ENCODE measurements at regions not wholly inside any gene's neighbourhood (a gene's known extent, or its start where the extent isn't known, plus 50 kb on each side); places are given as distances from the start of the nearest gene placed in this dataset.

DNA sequence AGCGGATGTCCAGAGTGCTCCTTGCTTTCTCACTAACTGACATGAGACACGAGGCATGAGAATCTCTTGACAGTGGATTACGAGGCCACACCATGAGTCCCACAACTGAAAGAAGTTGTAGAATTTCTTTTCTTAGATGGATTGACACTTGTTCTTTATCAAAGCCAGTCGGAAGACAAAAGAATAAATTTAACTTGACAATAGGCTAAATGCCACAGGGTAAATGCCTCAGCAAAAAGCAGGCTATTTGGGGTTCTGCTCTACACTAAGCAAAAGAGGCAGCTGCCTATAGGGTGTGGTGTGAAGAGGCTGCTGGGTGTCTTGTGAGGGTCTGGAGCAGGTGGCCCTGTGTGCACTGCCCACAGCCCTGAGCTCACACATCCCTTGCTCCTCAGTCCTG lies 135.1 kb upstream of the SEMA6D start:
- H3K79me2 ChIP-seq (ENCODE audit: insufficient read depth, low read length), result no peaks in the 10 kb centered on the region
- H3K27me3 ChIP-seq (ENCODE audit: control insufficient read depth in 1 of 2, insufficient read depth in 2 of 2, low read length in 2 of 2), result no peaks in the 10 kb centered on the region
- 0% methylated on average over 3 of the region's 4 CpGs for WGBS (ENCODE audit: low lambda C conversion rate)
- peaks cover 66% of the 10 kb centered on the region for H3K9me3 ChIP-seq (ENCODE audit: low read length)
- ATAC-seq (no peak), DNase-seq (ENCODE audit: low spot score) (no peak), FAIRE-seq (no peak)
- in situ Hi-C loops (cut with HindIII; ENCODE audit: extremely low pct_ligation_motif_present, low pct_unique_long_range_greater_than_20kb), result no loop called here
- no peak overlapping the region for H3K27ac ChIP-seq (ENCODE audit: extremely low read length, insufficient read depth, low read length)
- H3K36me3 ChIP-seq (replicated peaks in 1 of 2; ENCODE audit: control insufficient read depth in 1 of 2, insufficient read depth in 2 of 2, low read length in 2 of 2), result no peaks in the 10 kb centered on the region
- no peak overlapping the region for H3K9ac ChIP-seq (ENCODE audit: insufficient read depth, low read depth, low read length)
- ChIA-PET CTCF (ENCODE audit: low intra/inter-chr PET ratio, low total read pairs) (no interaction called here), POLR2A (no interaction called here)
- H3K4me1 ChIP-seq (ENCODE audit: insufficient read depth, low read length), result no peaks in the 10 kb centered on the region
- BruUV-seq (replicated peaks), result no TSS peak
- no peak overlapping the region for H2AFZ ChIP-seq (ENCODE audit: low read length)
- H4K20me1 ChIP-seq (ENCODE audit: insufficient read depth, low read length), result no peaks in the 10 kb centered on the region
- TF ChIP-seq TOE1 (CRISPR knock-in tag; IDR thresholded peaks at IDR 0.05), result no peak
- TF ChIP-seq SAP130 (CRISPR knock-in tag; IDR thresholded peaks at IDR 0.05; ENCODE audit: low read depth), result no peak
- TF ChIP-seq GMEB2 (CRISPR knock-in tag; IDR thresholded peaks at IDR 0.05; ENCODE audit: low read depth), result no peak
- TF ChIP-seq NCOR1 (IDR thresholded peaks at IDR 0.05; ENCODE audit: borderline replicate concordance, low read length), result no peak
- no peak for TF ChIP-seq ZNF484 (CRISPR knock-in tag; IDR thresholded peaks at IDR 0.05; ENCODE audit: borderline replicate concordance, low read depth)
- no peak overlapping the region for H3K4me2 ChIP-seq (ENCODE audit: low read depth, low read length)
- intact Hi-C loops (cut with micrococcal nuclease; ENCODE audit: unreplicated experiment), result no loop called here
- H3K4me3 ChIP-seq (replicated peaks in 1 of 3; ENCODE audit: insufficient read depth in 1 of 3, low read depth in 2 of 3, low read length in 3 of 3), result no peak overlapping the region

- no peak overlapping the region for H3K4me3 ChIP-seq (replicated peaks in 1 of 3; ENCODE audit: insufficient read depth in 1 of 3, low read depth in 2 of 3, low read length in 3 of 3)
- 26% methylated on average over 3 of the region's 3 CpGs for WGBS (ENCODE audit: low lambda C conversion rate)
- H3K4me1 ChIP-seq (ENCODE audit: insufficient read depth, low read length), result no peaks in the 10 kb centered on the region
- DNase-seq (ENCODE audit: low spot score), result no peak
- no peak overlapping the region for H3K9ac ChIP-seq (ENCODE audit: insufficient read depth, low read depth, low read length)
- H2AFZ ChIP-seq (ENCODE audit: low read length), result no peak overlapping the region
- H3K27me3 ChIP-seq (ENCODE audit: control insufficient read depth in 1 of 2, insufficient read depth in 2 of 2, low read length in 2 of 2), result no peaks in the 10 kb centered on the region
- no peaks in the 10 kb centered on the region for H4K20me1 ChIP-seq (ENCODE audit: insufficient read depth, low read length)
- in situ Hi-C loops (cut with HindIII; ENCODE audit: extremely low pct_ligation_motif_present, low pct_unique_long_range_greater_than_20kb), result no loop called here
- H3K9me3 ChIP-seq (ENCODE audit: low read length), result peaks cover 67% of the 10 kb centered on the region
- H3K27ac ChIP-seq (ENCODE audit: extremely low read length, insufficient read depth, low read length), result no peak overlapping the region
- H3K36me3 ChIP-seq (replicated peaks in 1 of 2; ENCODE audit: control insufficient read depth in 1 of 2, insufficient read depth in 2 of 2, low read length in 2 of 2), result no peaks in the 10 kb centered on the region
- ChIA-PET POLR2A (no interaction called here), CTCF (ENCODE audit: low intra/inter-chr PET ratio, low total read pairs) (no interaction called here)
- no peak for TF ChIP-seq THRA (CRISPR knock-in tag; IDR thresholded peaks at IDR 0.05; ENCODE audit: borderline replicate concordance)
- TF ChIP-seq ZFYVE20 (CRISPR knock-in tag; IDR thresholded peaks at IDR 0.05; ENCODE audit: borderline replicate concordance, low read depth), result no peak
- TF ChIP-seq CCDC6 (CRISPR knock-in tag; IDR thresholded peaks at IDR 0.05), result no peak
- TF ChIP-seq ZNF597 (CRISPR knock-in tag; IDR thresholded peaks at IDR 0.05), result no peak
- TF ChIP-seq ZNF7 (CRISPR knock-in tag; IDR thresholded peaks at IDR 0.05), result no peak
- no TSS peak for BruUV-seq (replicated peaks)
- intact Hi-C loops (cut with micrococcal nuclease; ENCODE audit: unreplicated experiment), result no loop called here
- no peak for FAIRE-seq
- ATAC-seq, result no peak
- H3K4me2 ChIP-seq (ENCODE audit: low read depth, low read length), result no peak overlapping the region
- H3K79me2 ChIP-seq (ENCODE audit: insufficient read depth, low read length), result no peaks in the 10 kb centered on the region
Observed at GRCh38 chr15:47584316-47584715, 133.0 kb upstream of the SEMA6D start.
